ENCODE measurements at regions not wholly inside any gene's neighbourhood (a gene's known extent, or its start where the extent isn't known, plus 50 kb on each side); places are given as distances from the start of the nearest gene placed in this dataset.

DNA sequence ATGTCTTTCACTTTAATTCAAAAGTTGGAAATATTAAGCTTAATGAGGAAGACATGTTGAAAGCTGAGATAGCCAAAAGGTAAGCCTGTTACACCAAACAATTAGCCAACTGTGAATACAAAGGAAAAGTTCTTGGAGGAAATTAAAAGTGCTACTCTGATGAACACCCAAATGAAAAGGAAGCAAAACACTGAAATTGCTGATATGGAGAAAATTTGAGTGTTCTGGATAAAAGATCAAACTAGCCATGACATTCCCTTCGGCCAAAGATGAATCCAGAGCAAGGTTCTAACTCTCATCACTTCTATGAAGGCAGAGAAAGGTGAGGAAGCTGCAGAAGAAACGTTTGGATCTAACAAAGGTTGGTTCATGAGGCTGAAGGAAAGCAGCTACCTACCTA is 280.8 kb upstream of the BCHE start:
- TF ChIP-seq CTCF (IDR thresholded peaks at IDR 0.05) (no peak), RFX5 (IDR thresholded peaks at IDR 0.05) (no peak), NPAS2 (CRISPR knock-in tag; IDR thresholded peaks at IDR 0.05; ENCODE audit: borderline replicate concordance) (no peak), USF2 (IDR thresholded peaks at IDR 0.05) (no peak), POLR2A (IDR thresholded peaks at IDR 0.05; ENCODE audit: low read length) (no peak), JUN (IDR thresholded peaks at IDR 0.05) (no peak), EP300 (IDR thresholded peaks at IDR 0.05) (no peak), TP53 (CRISPR knock-in tag; IDR thresholded peaks at IDR 0.05) (no peak), NR3C1 (IDR thresholded peaks at IDR 0.05) (no peak)
- TF ChIP-seq, protein P1, sequence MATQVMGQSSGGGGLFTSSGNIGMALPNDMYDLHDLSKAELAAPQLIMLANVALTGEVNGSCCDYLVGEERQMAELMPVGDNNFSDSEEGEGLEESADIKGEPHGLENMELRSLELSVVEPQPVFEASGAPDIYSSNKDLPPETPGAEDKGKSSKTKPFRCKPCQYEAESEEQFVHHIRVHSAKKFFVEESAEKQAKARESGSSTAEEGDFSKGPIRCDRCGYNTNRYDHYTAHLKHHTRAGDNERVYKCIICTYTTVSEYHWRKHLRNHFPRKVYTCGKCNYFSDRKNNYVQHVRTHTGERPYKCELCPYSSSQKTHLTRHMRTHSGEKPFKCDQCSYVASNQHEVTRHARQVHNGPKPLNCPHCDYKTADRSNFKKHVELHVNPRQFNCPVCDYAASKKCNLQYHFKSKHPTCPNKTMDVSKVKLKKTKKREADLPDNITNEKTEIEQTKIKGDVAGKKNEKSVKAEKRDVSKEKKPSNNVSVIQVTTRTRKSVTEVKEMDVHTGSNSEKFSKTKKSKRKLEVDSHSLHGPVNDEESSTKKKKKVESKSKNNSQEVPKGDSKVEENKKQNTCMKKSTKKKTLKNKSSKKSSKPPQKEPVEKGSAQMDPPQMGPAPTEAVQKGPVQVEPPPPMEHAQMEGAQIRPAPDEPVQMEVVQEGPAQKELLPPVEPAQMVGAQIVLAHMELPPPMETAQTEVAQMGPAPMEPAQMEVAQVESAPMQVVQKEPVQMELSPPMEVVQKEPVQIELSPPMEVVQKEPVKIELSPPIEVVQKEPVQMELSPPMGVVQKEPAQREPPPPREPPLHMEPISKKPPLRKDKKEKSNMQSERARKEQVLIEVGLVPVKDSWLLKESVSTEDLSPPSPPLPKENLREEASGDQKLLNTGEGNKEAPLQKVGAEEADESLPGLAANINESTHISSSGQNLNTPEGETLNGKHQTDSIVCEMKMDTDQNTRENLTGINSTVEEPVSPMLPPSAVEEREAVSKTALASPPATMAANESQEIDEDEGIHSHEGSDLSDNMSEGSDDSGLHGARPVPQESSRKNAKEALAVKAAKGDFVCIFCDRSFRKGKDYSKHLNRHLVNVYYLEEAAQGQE (IDR thresholded peaks at IDR 0.05) = no peak
- TF ChIP-seq, protein P2, sequence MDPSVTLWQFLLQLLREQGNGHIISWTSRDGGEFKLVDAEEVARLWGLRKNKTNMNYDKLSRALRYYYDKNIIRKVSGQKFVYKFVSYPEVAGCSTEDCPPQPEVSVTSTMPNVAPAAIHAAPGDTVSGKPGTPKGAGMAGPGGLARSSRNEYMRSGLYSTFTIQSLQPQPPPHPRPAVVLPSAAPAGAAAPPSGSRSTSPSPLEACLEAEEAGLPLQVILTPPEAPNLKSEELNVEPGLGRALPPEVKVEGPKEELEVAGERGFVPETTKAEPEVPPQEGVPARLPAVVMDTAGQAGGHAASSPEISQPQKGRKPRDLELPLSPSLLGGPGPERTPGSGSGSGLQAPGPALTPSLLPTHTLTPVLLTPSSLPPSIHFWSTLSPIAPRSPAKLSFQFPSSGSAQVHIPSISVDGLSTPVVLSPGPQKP (IDR thresholded peaks at IDR 0.05; ENCODE audit: low read depth, low read length) = no peak
- TF ChIP-seq, protein P3, sequence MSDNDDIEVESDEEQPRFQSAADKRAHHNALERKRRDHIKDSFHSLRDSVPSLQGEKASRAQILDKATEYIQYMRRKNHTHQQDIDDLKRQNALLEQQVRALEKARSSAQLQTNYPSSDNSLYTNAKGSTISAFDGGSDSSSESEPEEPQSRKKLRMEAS (IDR thresholded peaks at IDR 0.05) = no peak
